GM10248 (cell line): ENCODE measurements at regions not wholly inside any gene's neighbourhood (a gene's known extent, or its start where the extent isn't known, plus 50 kb on each side); places are given as distances from the start of the nearest gene placed in this dataset.
"Not testable (repeated sequence)": the region's sequence is repeated elsewhere in the genome, so short reads cannot be mapped to it uniquely, and the experiment has no call there.

Source experiments
- CTCF ChIA-PET: fragments of 300-600 bp; sonication (Branson Sonifier 250); formaldehyde crosslinking; extraction: SDS; loops from one replicate; lab custom pipeline; 2021; ENCODE audit warnings: antibody characterized with exemption; lab: Yijun Ruan, JAX
- POLR2A ChIA-PET: fragments of 350-650 bp; sonication (Branson Sonifier 250); formaldehyde crosslinking; extraction: SDS; loops from one replicate; lab custom pipeline; 2020; ENCODE audit warnings: antibody characterized with exemption; lab: Yijun Ruan, JAX
- DNase-seq: peaks from one replicate; pipeline ENCODE4 v3.0.0; 2012; ENCODE audit errors: extremely low spot score
- TF ChIP-seq, protein P1 (sequence below): IDR thresholded peaks from 2 replicates; pipeline ENCODE4 v1.5.1; 2012; ENCODE audit warnings: mild to moderate bottlenecking, low read depth; ENCODE audit errors: extremely low read depth, missing control alignments, control extremely low read depth

DNA sequence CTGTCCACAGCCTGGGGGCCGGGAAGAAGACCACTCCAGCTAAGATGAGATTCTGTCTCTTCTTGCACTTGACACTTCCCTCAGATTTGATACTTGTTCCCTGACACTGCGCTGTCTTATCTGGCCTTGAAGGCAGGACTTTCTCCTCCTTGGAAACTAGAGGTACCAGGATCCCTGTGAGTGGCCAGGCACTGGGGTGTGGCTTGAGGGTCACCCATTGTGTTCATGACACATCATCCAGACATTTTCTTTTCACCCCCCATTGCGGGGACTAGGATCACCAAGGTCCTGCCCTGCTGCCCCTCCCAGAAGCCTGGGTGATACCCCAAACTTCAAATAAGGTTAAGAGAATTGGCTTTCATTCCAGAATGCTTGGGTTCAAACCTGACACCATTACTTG lies 103.3 kb downstream of the NDFIP1 start:
- ChIA-PET POLR2A (no interaction called here), CTCF (interaction anchor here (1.8 kb wide), 1 partner anchor 24 kb away, joined by 7 read pairs; no protein-coding TSS in a partner anchor)
- no peak for DNase-seq
- TF ChIP-seq, protein P1, sequence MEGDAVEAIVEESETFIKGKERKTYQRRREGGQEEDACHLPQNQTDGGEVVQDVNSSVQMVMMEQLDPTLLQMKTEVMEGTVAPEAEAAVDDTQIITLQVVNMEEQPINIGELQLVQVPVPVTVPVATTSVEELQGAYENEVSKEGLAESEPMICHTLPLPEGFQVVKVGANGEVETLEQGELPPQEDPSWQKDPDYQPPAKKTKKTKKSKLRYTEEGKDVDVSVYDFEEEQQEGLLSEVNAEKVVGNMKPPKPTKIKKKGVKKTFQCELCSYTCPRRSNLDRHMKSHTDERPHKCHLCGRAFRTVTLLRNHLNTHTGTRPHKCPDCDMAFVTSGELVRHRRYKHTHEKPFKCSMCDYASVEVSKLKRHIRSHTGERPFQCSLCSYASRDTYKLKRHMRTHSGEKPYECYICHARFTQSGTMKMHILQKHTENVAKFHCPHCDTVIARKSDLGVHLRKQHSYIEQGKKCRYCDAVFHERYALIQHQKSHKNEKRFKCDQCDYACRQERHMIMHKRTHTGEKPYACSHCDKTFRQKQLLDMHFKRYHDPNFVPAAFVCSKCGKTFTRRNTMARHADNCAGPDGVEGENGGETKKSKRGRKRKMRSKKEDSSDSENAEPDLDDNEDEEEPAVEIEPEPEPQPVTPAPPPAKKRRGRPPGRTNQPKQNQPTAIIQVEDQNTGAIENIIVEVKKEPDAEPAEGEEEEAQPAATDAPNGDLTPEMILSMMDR: no peak

DNA sequence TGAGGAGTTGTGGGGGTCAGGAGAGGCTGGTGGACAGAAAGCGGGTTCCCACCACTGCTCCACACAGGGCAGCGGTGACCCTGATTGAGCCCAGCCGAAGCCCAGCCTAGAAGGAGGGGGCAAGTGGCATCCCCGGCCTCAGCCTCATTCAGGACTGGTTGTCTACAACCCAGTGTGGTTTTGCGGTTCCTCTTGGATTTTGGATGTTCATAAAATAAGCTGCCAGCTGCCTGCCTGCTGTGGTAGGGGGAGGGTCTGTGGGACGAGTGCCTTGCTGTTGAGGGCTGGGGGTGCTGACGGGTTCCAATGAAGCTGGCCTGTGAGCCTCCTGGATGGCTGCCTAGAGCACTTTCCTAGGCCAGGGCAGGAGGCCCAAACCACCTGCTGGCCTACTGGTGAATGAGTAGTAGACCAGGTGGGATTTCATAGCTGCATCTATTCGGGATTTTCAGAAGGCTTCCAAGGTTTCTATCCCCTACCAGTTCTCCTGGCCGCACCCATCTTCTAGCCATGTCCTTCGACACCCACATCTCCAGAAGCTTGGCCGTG lies 102.4 kb downstream of the NDFIP1 start:
- ChIA-PET CTCF (interaction anchor here (0.9 to 1.8 kb wide), 3 partner anchors 22 to 84 kb away, joined by 3 to 7 read pairs (median 3); no protein-coding TSS in a partner anchor), POLR2A (no interaction called here)
- DNase-seq: no peak
- TF ChIP-seq, protein P1: no peak

DNA sequence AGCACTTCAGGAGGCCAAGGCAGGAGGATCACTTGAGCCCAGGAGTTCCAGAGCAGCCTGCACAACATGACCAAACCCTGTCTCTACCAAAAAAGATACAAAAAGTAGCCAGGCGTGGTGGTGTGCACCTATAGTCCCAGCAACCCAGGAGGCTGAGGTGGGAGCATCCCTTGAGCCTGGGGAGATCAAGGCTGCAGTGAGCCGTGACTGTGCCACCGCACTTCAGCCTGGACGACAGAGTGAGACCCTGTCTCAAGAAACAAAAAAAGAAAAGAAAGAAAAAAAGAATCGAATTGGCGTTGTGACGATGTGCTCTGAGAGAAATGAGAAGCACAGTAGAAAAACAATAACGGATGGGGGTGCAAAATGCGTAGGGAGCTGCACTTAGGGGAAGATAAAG lies 101.4 kb downstream of the NDFIP1 start:
- ChIA-PET CTCF (interaction anchor here (1.0 kb wide), 1 partner anchor 23 kb away, joined by 3 read pairs; no protein-coding TSS in a partner anchor), POLR2A (no interaction called here)
- TF ChIP-seq, protein P1: no peak
- no peak for DNase-seq

DNA sequence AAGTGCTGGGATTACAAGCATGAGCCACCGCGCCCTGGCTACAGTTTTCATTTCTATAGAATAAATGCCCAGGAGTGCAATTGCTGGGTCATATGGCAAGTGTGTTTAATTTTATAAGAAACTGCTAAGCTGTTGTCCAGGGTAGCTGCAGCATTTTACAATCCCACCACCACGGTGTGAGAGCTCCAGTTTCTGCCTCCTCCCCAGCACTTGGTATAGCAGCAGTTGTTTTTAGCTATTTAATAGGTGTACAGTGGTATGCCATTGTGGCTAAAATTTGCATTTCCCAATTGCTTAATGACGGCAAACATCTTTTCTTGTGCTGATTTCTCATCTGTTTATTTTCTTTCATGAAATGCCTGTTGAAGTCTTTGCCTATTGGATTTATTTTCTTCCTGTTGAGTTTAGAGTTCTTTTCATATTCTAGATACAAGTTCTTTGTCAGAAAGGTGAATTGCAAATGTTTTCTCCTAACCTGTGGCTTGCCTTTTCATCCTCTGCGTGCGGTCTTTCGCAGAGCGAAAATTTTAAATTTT lies 100.3 kb downstream of the NDFIP1 start:
- ChIA-PET POLR2A (no interaction called here), CTCF (no interaction called here)
- TF ChIP-seq, protein P1: no peak
- DNase-seq: no peak

DNA sequence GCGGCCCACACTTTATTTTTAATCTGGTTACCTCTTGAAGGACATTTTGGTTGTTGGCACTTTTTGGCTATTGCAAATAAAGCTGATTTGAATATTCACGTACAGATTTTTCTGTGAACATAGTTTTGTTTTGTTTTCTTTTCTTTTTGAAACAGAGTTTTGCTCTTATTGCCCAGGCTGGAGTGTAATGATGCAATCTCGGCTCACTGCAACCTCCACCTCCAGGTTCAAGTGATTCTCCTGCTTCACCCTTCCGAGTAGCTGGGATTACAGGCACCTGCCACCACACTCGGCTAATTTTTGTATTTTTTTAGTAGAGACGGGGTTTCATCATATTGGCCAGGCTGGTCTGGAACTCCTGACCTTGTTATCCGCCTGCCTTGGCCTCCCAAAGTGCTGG lies 99.7 kb downstream of the NDFIP1 start:
- DNase-seq, CTCF ChIA-PET, POLR2A ChIA-PET: not testable (repeated sequence)

DNA sequence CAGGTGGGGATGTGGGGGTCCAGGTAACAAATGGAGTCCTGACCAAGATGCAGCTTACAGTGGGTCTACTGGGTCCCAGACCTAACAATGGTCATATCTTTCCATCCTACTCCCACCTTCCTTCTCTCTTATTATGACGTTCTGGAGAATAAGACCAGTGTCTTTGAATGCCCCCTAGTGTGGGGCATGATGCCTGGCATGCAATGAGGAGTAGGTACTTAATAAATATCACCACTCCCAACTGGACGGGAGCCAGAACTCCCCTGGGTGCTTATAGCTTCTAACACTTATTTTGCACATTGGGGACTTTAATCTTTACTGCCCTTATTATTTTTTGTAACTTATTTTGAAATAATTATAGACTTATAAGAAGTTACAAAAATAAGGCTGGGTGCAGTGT lies 98.2 kb downstream of the NDFIP1 start:
- CTCF ChIA-PET: no interaction called here
- TF ChIP-seq, protein P1: no peak
- DNase-seq: no peak
- POLR2A ChIA-PET: no interaction called here

DNA sequence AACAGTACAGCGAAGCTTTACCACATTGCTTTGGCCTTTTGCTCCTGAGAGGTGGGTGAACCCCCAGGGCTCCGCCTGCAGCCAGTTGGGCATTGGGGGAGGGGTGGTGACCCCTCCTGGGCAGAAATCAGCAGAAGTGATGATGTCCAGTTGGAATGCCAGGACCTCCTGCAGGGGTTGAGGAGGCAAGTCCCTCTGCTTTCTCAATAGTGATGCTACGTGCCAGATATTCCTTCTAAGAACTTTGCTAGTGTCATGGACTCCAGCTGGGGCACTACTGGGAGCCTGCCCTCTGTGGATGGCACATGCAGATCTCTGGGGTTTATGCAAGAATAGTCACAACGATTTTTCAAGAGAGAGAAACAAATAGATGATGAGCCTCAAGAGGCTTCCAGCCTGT lies 95.6 kb downstream of the NDFIP1 start:
- TF ChIP-seq, protein P1: no peak
- ChIA-PET POLR2A (no interaction called here), CTCF (no interaction called here)
- no peak for DNase-seq
